GM18870 (cell line): ENCODE measurements at regions not wholly inside any gene's neighbourhood (a gene's known extent, or its start where the extent isn't known, plus 50 kb on each side); places are given as distances from the start of the nearest gene placed in this dataset.

Source experiments
- ATAC-seq: cut with Tn5 transposase; IDR thresholded peaks from one replicate; pipeline ENCODE4 v1.9.1; 2021; ENCODE audit warnings: moderate library complexity; ENCODE audit not compliant: unreplicated experiment

DNA sequence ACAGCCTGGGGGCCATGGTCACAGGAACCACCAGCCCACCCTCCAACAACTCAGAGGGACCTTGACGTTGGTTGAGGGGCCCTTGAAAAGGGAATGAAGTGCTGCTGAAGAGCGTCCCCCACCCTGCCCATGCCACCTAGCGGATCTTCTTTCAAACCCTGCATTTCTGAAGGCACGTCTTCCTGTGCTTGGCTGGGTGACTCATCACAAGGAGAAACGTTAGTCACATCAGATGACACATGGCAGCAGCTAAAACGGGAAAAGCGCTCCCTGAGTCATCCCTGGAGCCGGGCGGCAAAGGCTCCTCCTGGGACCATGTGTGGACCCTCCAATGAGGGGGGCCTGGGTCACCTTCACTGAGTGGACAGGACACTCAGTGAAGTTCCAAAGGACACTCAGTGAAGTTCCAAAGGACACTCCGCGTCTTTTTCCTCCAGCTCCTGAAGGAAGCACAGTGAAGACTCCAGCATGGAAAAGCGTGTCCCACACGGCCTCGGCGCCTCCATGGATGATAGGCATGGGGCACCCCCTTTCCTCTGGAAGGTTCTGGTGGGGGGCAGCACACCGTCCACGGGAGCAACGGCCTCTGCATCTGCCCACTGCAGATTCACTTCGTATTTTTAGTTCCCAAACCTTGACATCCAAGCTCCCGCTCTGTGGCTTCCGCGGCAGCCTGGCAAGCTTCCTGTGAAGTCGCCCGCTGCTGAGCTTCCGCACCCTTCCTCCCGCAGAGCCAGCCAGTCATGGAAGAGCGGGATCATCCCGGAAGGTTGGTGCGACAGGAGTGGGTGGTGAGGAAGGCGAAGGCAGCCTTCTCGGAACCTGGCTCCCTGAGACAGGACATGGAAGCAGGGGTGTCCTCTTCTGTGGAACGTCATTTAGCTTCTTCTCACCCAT is 383.4 kb downstream of the VRK1 start:
- ATAC-seq, result no peak

DNA sequence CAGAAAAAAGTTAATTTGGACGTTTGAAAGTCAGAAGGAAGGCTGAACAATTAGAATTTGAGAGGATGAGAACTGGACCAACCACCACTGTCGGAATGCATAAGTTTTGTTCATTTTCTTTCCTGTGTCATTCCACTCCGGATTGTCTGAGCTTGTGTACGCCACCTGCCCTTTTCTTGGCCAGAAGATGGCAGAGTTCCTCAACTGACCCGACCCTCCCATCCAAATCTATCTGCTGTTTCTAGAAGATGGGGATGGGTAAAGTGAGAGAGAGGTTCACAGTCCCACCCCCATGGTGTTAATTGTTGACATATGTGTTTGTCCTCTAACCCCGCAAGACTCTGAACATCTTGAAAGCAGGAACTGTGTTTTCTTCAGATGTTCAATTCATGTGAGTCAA is 388.0 kb downstream of the VRK1 start:
- no peak for ATAC-seq

DNA sequence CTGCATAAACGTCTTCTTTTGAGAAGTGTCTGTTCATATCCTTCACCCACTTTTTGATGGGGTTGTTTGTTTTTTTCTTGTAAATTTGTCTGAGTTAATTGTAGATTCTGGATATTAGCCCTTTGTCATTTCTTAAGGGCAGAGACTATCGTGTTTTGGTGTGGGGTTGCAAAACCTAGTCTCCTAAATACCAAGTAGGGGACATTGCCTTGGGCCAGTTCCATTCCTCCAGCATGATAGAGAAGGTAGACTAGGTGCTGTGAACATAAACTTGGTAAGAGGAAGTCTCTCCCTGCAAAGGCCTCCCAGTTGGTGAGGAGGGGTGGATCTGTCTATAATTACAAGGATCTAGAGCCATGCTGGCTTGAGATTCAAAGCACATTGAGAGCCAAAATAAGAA is 390.7 kb downstream of the VRK1 start:
- ATAC-seq, result no peak

DNA sequence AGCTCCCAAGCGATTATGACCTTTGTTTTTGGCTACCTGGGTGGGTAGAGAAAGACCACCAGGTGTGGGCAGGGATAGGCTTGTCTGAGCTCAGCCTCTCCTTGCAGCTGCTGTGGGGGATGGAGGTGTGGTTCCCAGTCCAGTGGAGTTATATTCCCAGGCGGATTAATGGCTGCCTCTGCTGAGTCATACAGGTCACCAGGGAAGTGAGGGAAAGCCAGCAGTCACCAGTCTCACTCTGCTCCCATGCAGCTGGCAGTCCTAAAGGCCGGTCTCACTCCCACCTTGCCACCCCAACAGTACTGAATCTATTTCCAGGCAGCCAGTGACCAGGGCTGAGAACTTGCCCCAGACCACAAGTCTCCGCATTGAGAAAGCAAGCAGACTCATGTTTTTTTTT is 399.2 kb downstream of the VRK1 start:
- ATAC-seq, result no peak

DNA sequence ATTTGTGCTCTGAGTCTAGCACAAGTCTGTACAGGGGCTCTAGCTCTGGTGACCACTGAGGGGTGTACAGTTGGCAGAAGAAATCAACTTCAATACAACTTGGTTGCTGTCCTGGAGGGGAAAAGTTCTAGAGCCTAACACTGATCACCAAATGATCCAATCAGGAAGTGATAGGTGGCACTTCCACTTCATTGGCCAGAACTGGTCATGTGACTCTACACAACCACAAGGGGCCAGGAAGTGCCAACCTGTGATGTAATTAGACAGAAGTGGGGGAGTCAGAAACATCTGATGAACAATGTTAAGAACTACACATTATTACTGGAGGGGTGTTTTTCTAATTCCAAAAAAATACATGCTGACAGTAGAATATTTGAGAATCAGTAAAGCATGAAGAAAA is 401.6 kb downstream of the VRK1 start:
- ATAC-seq, result no peak

DNA sequence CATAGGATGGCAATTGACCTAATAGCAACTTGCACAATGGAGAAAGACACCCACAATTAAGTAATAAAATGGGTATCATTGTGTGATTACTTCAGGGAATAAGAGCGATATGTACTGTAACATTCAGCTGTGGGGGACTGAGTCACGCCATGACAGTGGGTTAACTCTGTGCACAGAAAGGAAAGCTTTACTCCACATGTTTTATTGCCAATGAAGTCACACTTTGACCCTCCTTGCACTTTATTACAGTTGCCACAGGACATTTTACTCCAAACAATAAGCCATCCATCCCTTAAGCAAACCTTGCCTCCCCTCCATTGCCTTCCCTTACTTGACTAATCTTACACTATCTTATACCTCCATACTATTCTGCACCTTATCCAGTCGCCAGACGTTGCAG is 403.1 kb downstream of the VRK1 start:
- ATAC-seq, result no peak

DNA sequence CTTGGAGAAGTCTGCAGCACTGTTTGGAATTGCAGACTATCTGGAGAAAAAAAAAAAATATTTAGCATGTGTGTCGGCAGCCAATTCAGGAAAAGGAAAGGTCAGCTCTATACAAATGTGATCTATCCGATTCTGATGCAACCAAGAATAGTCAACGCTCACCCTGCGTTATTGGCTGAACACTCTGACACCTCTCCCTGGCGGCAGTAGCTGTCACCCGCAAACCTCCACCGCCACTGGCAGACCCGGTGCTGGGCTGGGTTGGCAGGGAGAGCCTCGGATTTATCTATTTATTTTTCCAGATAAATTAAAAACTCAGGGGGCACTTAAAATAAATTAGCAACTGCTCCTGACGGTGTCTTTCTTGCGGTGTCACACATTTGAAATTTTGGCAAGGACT is 409.7 kb downstream of the VRK1 start:
- no peak for ATAC-seq

DNA sequence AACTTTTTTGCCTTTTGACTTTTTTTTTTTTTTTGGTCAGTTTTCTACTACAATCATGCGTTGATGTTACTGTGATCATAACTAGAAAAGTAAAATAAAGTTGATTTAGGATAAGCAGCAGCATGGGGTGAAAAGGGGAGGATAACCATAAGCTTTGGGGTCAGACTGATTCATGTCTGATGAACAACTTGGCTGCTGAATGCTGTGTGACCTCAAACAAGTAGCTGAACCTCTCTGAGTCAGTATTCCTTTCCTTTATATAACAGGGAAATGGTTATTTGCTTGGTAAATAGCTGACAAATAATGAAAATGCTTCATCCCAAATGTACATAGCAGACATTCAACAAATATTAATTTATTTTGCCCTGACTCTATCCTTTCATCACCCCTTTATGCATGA is 413.0 kb downstream of the VRK1 start:
- ATAC-seq, result no peak

DNA sequence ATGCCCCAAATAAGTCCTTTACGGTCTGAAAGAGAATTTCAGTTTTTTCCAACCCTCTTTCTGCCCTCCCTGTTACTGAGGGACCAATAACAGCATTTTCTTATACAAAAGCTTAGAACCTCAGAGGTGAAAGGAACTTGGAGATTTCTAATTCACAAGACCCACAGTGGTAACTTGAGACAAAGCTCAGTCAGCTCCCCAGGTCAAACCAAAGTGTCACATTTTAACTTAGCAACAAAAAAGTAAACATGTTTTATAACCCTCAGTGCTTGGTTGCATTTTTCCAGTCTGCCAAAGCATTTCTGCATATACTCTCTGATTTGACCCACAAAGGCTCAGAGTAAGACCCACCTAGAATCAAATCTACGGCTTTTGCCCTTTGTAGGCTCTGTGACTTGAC is 415.2 kb downstream of the VRK1 start:
- no peak for ATAC-seq

DNA sequence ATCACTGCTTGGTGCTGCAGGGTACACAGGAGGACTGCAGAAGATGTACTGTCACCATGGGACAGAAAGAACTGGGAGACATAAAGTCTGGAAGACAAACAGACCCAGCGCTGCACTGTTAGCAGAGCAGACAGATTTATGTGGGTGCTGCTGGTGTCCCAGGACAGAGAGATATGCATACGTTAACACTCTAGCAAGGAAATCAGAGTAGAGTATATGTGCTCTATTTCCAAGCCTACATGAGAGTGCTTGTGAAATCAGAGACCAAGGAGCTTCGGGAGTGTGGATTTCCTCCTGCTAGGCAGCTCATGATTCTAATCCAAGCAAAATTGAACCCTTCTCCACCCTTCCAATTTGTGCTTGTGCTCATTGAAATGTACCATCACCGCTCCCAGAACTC is 416.5 kb downstream of the VRK1 start:
- no peak for ATAC-seq

DNA sequence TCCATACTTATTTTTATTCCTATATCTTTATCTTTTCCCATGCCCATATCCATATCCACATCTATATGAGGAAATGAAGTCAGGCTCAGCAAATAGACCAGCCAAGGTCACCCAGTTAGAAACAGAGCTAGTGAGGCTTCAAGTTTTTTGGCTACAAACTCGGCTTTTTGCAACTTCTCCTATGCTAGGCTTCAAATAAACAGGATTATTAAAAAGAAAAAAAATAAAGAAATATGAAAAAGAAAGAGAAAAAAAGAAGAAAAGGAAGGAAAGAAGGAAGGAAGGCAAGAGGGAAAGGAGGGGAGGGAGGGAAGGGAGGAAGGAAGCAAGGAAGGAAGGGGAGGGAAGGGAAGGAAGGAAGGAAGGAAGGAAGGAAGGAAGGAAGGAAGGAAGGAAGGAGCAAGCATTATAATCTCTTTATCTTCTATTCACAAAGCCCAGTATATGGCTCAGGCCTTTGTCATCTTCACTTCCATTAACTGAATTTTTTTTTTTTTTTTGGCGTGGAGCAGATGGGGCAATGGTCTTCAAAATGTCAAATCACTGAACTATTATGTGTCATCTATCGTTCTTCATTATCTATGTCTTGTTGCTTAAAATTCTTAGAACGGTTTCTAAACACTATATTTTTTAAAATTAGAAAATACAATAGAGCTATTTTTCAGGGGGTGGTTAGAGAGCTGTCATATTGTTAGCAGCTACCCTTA is 418.2 kb downstream of the VRK1 start:
- no peak for ATAC-seq

DNA sequence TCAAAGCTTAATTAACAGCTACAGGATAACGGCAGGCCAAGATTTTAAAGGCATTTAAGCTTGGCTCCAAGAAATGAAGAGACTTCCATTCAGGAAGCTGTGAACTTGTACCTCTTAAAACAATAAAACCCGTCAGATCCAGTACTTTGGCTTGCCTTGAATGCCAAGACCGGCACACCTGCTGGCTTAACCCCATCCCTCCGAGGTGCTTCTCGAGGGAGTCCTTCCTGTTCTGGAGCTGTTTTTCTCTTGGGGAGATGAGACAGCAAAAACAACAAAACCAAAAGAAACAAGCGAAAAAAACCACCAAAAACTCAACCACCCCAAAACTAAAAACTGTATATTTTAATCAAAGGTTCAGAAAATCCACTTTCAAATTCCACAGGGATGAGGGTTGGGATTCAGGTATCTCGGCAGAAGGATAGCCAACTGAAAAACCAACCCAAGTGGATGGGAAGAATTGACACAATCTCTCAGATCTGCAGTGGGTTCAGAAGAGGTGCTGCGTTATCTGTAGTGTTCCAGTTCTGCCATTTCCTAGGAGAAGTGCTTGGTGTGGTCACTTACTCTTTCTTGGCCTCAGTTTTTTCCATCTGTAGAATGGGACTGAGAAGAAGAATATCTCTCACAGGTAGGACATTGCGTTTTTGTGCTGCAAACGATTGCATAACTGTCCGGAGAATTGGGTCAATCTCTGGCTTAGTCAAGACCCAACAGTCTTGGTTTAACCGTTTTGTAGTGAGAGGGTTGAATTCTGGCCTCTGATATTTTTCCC is 420.1 kb downstream of the VRK1 start:
- no peak for ATAC-seq

DNA sequence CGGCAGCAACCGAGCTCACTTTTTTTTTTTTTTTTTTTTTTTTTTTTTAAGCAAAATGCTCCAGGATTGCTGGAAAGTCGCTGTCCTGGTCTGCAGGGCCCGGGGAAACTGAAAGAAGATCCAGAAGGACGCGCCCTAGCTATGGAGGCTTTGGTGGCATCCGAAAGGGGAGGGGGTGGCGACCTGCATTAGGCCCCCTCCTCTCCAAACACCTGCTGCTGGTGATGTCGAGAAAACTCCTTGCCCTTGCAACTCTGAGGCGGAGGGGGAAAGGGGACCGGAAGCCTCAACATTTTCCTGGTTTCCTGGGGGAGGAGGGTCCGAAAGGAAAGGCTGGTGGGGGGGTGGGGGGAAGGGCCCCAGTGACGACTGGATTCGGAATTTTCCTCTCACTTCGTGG is 421.1 kb downstream of the VRK1 start:
- no peak for ATAC-seq

DNA sequence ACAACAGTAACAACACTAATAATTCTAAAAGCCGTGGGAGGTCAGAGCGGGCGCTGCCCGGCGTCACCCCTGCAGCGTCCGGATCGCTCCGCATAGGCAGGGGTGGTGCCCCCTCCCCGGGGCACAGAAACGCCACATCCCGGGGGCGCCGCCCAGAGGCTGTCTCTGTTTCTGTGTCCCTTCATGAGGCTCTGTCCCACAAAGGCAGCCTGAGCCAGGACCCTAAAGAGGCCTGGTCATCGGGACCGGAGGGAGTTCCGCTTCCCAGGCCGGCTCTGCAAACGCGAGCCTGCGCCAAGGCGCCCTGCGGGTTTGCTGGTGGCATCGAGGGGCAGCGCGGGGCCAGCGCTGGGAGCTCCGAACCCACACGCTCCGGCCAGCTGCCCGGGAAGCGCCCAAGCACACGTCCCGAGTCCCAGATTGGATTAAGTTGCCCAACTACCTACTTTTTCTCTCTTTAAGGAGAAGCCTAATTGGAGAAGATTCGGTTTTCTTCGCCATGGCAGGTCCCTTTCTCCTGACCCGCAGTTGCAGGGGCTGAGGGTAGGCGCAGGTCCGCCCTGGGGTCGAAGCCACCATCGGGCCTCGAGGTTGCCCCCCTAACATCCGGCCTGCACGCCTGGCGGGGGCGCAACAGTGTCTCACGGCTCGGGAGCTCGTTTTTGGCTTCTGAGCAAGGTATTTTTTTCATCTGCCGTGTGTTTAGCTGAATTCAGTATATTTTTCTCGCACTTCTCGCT is 421.7 kb downstream of the VRK1 start:
- no peak for ATAC-seq

DNA sequence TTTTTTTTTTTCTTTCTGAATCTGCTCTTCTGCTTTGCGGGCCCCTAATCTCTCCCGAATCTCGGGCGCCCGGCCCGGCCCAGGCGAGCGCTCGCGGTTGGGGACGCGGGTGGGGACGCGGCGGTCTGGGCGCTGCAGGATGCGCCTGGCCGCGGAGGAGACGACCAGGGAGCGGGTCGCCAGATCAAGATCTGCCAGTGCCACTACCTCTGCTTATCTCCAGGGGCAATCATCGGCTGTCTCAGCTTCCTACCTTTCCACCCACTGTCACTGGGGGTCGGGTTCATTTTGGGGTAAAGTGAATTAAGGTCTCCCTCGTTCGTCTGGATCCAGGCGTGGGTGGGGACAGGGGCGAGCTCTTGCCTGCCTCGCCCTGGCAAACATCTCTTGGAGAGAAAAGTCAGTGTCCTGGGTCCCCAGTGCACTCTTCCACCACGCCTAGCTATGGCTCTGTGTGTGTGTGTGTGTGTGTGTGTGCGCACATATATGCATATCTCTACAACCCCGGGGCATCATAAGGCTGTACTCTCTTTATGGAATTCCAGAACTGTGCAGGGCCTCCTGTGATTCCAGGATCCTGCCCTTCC is 422.3 kb downstream of the VRK1 start:
- ATAC-seq, result no peak

DNA sequence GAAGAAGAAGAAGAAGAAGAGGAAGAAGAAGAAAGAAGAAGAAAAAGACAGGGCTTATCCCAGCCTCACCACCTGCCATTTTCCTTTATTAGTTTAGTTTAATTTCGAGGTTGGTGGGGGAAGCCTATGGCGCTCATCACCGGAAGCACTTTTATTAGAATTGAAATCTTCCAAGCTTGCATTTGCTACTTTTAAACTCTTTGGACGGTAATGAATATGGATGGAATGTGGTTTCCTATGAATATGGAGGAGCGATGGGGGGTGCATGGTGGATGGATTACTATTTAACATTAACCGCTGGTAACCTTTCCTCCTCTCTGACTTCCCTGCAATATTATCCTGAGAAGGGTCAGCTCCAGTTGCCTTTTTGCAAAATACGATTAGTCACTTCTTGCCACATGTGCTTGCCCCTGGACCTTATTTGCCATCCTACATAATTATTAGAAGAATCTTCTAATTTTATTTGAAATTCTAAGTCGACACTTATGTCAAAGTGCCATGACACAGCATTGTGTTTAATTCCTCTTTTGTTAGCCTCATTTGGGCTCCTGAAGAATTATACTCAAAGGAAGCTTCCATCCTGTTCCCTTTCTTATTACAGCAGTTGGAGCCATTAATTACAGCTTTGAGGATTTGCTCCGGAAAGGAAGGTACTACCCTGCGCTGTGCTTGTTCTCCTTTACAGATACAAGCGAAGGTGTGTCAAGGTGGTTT is 424.5 kb downstream of the VRK1 start:
- no peak for ATAC-seq

DNA sequence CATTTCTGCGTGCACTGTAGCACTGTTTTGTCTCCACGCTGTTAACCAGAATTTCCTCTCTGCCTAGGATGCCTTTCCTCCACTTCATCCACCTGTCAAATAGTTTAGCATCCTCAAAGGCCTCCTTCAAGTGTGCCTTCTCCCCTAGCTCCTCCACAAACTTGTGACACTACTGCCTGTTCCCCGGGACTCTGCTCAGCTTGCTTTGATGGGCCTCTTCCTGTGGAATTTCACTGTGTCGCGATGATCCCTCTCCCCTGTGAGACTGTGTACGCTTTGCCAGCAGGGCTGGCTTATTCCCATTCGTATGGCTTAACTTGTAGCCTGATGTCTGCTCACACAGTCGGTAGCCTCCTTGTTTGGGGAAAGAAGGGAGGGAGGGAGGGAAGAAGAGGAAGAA is 426.8 kb downstream of the VRK1 start:
- no peak for ATAC-seq

DNA sequence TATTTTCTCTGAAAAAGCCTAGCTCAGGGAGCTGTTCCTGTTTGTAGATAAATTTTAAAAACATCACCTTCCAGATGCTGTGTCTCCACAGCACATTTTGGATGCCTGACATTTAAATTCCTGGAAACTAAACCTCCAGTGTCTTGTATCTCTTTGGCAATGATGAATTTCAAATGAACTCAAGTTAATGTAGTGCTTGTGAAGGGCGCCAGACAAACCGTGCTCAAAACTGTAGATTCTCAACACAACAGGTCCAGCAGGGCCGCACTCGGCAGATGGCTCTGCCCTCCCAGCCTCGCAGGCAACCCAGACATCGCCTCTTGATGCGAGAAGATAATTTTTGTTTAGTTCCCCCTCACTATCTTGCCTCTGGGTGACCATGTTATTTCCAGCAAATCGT is 432.9 kb downstream of the VRK1 start:
- ATAC-seq, result no peak

DNA sequence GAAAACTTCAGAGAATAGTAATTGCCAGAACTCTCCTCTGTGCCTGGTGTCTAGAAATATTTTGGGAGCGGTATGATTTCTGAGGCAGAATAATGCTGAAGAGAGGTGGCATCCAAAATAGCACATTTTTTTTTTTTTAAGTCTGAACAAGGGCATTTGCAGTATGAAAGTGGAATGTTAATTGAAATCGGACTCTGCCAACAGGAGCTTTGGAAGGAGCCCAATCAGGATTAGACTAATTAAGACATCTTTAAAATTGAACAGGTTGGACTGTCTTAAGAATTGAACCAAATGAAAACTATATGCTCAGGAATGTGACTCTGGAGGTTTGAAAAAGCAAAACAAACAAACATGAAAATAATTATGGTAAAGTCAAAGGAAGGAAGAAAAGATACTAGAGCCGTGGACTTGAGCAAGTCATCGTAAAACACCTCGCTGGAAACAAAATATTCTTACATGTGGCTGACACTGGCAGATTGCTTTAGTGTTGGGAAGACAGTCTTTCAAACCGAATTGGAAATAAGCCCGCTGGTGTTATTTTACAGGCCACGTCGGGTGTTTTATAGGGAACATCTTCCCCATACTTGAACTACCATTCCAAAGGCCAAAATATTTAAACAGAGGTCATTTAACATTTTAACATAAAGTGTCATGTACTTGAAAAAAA is 436.3 kb downstream of the VRK1 start:
- no peak for ATAC-seq

DNA sequence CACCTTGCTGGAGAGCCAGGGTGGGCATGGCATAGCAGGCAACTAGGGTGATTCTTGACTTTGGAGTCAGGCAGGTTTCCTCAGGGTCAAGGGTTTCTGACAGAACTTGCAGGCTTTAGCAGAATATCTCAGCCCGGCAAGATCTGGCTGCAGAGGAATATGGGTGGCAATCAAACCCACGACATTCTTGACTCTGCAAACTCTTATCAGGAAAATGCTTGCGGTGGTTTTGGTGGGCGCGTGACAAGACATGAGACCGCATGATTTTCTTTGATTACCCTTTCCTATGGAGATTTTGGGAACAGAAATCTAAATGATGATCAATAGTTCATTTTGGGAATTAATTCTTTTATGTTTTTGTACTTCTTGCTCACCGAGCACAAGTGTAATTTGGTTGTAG is 449.5 kb downstream of the VRK1 start:
- no peak for ATAC-seq
